A673 (cell line): ENCODE measurements at regions not wholly inside any gene's neighbourhood (a gene's known extent, or its start where the extent isn't known, plus 50 kb on each side); places are given as distances from the start of the nearest gene placed in this dataset.

Source experiments
- CTCF ChIP-seq: fragments of 300-800, 200-600 bp; sonication (generic); conservative IDR thresholded peaks from 2 replicates; pipeline ENCODE4 v1.5.1; 2017; ENCODE audit warnings: low read depth, mild to moderate bottlenecking, antibody characterized with exemption, low read length, moderate library complexity, mixed read lengths
- EZH2 ChIP-seq: fragments of 200-600 bp; sonication (generic); IDR thresholded peaks from 2 replicates; pipeline ENCODE4 v1.6.1; 2017; ENCODE audit warnings: borderline replicate concordance, low read depth, mild to moderate bottlenecking, mixed read lengths, antibody characterized with exemption, low read length; ENCODE audit not compliant: poor library complexity, severe bottlenecking

GRCh38 chr1:185468626-185469025, 151.6 kb upstream of the IVNS1ABP start:
- TF ChIP-seq CTCF, result no peak
- no peak for TF ChIP-seq EZH2
